ENCODE measurements at regions not wholly inside any gene's neighbourhood (a gene's known extent, or its start where the extent isn't known, plus 50 kb on each side); places are given as distances from the start of the nearest gene placed in this dataset.

DNA sequence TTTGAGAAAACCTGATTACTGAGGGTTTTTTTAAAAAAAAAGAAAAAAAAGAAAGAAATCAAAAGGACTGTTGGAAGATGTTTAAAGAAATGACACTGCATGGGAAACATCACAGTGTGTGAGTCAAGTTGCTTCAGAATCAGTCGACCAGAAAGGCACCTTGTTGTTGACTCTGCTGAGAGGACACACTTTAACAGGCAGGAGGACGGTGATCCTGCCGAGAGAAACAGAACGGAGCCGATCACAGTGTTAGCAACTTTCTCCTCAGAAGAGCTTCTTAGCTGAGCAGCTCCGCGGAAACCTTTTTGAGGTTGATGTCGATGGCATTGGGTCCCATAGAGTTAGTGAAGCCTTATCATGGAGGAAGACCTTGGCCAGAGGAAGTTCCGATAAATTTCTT is 538.7 kb downstream of the RBFOX1 start:
- TF ChIP-seq, protein P1, sequence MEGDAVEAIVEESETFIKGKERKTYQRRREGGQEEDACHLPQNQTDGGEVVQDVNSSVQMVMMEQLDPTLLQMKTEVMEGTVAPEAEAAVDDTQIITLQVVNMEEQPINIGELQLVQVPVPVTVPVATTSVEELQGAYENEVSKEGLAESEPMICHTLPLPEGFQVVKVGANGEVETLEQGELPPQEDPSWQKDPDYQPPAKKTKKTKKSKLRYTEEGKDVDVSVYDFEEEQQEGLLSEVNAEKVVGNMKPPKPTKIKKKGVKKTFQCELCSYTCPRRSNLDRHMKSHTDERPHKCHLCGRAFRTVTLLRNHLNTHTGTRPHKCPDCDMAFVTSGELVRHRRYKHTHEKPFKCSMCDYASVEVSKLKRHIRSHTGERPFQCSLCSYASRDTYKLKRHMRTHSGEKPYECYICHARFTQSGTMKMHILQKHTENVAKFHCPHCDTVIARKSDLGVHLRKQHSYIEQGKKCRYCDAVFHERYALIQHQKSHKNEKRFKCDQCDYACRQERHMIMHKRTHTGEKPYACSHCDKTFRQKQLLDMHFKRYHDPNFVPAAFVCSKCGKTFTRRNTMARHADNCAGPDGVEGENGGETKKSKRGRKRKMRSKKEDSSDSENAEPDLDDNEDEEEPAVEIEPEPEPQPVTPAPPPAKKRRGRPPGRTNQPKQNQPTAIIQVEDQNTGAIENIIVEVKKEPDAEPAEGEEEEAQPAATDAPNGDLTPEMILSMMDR (IDR thresholded peaks at IDR 0.05; ENCODE audit: control extremely low read depth in 1 of 3, insufficient read depth in 1 of 3, low read depth in 1 of 3, low read length in 3 of 3), result no peak
- TF ChIP-seq RFX5 (IDR thresholded peaks at IDR 0.05; ENCODE audit: borderline replicate concordance, low read depth, low read length) (no peak), TEAD4 (IDR thresholded peaks at IDR 0.05; ENCODE audit: low read depth, low read length) (no peak), EGR1 (IDR thresholded peaks at IDR 0.05; ENCODE audit: borderline replicate concordance, low read depth, low read length) (no peak), SP1 (IDR thresholded peaks at IDR 0.05; ENCODE audit: low read depth, low read length) (no peak), CBX5 (IDR thresholded peaks at IDR 0.05; ENCODE audit: low read depth, low read length) (no peak), POLR2AphosphoS5 (IDR thresholded peaks at IDR 0.05; ENCODE audit: low read depth, low read length) (no peak), TAF1 (IDR thresholded peaks at IDR 0.05; ENCODE audit: low read depth, low read length) (no peak), KDM5A (IDR thresholded peaks at IDR 0.05; ENCODE audit: low read length) (no peak), EZH2 (IDR thresholded peaks at IDR 0.05; ENCODE audit: low read depth, low read length, severe bottlenecking) (no peak), SIN3A (conservative IDR thresholded peaks at IDR 0.05 in 1 of 2, IDR thresholded peaks at IDR 0.05 in 1 of 2; ENCODE audit: low read depth in 1 of 2, low read length in 2 of 2) (no peak)
